Erythroblast (primary cell): ENCODE measurements at regions not wholly inside any gene's neighbourhood (a gene's known extent, or its start where the extent isn't known, plus 50 kb on each side); places are given as distances from the start of the nearest gene placed in this dataset.

Source experiments
- GATA1 ChIP-seq: IDR thresholded peaks from 2 replicates; pipeline ENCODE4 v1.6.1; 2011; ENCODE audit warnings: low read depth, mild to moderate bottlenecking, control low read depth, low read length, moderate library complexity
- POLR2A ChIP-seq: IDR thresholded peaks from 2 replicates; pipeline ENCODE4 v1.6.1; 2011; ENCODE audit warnings: mild to moderate bottlenecking, low read length

GRCh38 chr4:14237911-14238310 is 610.4 kb upstream of the BOD1L1 start:
- TF ChIP-seq POLR2A (no peak), GATA1 (no peak)
